Ramos (cell line): ENCODE measurements at regions not wholly inside any gene's neighbourhood (a gene's known extent, or its start where the extent isn't known, plus 50 kb on each side); places are given as distances from the start of the nearest gene placed in this dataset.

Source experiments
- in situ Hi-C: fragments of 300-500 bp; cut with MboI; formaldehyde crosslinking; loops from one replicate; pipeline ENCODE4 v1.14.3; 2022; ENCODE audit warnings: low sequenced_read_pairs; ENCODE audit not compliant: unreplicated experiment

DNA sequence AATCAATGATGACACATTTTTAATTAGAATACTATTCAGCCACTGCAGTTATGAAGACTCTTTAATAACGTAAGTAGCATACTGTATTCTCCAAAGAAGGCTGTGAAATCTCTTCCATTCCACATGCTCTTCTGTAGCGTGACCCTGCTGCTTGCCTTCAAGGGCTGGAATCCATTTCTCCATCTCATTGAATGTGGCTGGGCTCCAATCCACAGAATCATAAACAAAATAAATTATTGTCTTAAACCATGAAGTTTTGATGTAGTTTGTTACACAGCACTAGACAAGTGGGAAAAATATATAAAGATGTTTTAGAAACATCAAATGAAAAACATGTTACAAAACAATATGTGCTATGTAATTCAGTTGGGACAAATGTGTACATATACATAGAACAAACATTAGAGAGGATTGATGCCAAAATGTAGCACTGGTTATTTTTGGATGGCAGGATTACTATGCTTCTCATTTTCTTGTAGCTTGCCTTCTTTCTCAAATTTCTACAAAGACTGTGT is 410.8 kb upstream of the PODXL start:
- in situ Hi-C loops, result no loop called here

DNA sequence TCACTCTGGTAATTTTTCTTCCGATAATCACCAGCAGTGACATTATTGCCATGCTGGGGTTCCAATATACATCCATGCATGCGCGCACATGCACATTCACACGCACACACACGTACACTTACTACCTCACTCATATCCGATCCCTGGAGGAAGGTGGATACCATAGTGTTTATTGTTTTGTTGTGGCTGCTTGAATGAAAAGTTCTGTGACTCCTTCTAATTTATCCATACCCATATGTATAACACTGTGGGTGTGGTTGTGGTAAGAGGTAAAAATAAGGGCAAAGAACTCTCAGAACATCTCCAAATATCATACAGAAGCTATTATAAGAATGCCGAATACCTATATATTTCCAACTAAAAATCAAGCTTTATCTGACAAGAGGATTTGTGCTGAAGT is 407.8 kb upstream of the PODXL start:
- in situ Hi-C loops, result no loop called here

DNA sequence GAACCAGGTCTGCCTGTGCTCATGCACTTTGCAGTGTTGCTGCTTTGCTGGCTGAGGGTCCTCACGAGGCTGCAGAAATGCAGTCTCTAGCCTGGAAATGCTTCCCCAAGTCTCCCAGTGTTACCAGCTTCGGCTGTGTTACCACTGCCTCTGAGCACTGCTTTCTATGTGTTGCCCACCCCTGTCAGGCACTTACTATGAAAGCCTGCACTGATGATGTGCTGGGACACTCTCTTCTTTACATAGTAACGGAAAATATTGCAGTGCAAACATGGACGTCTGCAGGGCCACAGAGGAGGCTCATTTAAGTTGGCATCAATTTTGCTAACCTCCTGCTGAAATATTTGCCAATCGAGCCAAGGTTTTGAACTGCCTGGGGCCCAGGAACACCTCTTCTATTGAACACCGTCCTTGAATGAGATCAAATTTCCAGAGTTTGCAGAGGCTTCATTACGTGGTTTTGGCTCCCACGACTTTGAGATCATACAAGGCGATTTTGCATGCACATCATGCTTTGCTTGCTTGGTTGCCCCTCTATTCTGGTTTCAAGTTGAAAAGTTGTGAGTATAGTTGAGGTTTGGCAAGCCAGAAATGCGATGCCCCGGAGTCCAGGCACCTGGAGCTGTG is 404.7 kb upstream of the PODXL start:
- in situ Hi-C loops, result no loop called here

DNA sequence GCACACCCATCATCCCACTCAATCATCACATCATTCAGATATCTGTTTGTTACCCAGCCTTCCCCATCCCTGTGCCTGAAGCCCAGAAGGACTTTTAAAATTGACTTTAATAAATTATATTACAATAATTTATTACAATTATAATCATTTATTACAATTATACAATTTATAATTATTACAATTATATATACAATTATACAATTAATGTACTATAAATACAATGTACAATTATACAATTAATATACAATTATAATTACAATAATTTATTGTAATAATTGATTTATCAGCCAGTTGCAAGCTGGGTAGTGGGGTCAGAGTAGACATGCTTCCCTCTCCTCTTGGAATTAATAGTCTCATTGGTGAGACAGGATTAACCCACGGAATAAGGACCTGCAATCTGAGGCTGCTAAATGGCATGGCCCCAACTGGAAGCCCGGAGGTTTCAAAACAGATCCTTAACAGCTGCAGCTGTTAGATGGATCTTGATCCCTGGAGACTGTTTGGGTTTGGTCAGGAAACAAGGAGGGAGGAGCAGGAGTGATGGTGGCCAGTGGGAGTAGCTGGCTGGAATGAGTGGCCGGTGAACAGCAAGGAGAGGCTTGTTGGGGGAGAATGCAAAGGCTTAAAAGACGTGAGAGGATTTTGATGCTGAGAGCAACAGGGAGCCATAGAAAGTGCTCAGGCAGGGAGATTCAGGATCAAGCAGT is 402.8 kb upstream of the PODXL start:
- in situ Hi-C loops, result no loop called here

DNA sequence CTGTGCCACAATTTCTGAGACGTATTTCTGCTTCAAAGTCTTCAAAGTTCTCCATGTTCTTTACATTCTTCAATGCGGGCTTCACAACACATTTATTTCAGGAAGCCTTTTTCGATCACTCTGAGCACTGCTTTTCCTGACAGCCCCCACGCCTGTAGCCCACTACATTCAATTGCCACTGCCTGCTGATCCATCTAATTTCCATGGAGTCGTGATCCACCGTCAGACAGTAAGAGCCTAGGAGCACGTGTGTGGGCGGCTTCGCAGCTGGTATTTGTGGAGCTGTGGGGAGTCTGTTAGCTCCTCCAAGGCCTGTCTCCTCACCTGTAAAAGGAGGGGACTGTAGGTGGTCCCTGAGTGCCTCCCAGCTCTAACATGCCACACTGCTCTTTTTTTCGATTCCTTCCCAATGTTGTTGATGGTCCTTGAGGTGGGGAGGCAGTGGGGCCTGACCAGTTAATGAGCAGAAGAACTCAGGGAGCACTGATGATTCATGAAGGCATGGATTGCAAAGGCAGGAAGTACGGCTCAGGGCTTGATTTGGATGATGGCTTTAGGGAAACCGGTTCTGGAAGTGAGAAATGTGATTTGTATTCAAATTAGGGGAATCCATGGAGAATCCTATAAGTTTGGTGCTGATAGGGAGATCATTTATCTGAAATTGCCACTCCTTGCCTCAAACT is 401.1 kb upstream of the PODXL start:
- in situ Hi-C loops, result no loop called here

DNA sequence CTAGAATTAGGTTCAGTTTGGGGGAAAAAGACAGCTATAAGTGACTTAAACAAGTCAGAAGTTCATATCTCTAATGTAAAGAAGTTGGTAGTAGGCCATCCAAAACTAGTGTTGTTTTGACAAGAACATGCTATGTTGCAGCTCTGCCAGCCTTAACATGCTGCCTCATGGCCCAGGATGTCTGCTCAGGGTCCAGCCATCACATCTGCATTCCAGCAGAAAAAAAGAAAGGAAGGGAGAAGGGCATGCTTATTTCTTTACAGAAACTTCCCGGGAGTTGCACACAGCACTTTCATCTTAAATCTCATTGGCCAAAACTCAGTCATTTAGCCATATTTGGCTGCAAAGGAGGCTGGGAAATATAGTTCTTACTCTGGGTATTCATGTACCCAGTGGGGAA is 400.4 kb upstream of the PODXL start:
- in situ Hi-C loops, result no loop called here

DNA sequence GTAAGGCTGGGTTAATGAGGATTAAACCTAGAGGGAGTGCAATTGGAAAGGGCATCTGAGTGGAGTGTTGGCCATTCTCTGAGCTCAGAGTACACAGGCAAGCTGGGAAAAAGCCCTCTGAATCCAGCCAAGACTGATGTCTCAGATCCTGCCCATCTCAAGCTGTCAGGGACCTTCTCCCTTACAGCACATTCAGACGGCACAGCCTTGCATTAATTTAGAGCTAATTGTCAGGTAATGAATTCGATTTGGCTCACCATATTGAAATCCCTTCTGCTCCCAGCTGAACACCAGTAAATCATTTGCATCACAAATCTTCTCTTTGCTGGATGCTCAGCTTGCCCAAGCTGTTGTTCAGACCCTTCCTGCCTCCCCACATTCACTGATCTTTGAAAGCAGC is 399.3 kb upstream of the PODXL start:
- in situ Hi-C loops, result no loop called here

DNA sequence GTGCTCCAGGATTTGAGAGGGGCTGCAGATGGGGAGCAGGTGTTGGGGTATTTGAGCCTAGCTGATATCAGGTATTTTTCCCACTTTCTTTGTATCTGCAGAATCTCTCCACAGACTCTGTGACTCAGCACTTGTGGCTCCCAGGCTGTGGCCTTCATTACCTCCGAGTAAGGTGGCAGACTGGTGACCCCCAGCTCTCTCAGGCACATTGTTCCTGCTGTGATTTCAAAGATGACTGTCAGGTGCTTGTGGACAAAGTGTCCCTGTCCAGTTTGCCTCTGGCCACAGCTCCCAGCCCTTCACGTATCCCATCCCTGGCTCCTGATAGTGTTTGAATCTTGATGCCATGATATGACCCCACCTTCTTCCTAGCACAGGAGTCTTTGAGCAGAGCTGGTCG is 396.8 kb upstream of the PODXL start:
- in situ Hi-C loops, result no loop called here

DNA sequence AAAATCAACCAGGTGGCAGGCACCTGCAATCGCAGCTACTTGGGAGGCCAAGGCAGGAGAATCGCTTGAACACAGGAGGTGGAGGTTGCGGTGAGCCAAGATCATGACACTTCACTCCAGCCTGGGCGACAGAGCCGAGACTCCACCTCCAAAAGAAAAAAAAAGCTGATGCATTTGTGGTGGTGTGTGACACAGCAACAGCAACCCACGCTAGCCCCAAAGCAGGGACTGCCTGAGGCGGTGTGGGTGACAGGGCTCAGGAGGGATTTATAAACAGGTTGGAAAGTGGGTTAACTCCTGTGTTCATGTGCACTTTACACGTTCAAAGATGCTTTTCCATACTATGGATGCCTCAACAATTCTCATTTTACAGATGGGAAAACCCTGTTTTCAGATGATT is 395.9 kb upstream of the PODXL start:
- in situ Hi-C loops, result no loop called here

DNA sequence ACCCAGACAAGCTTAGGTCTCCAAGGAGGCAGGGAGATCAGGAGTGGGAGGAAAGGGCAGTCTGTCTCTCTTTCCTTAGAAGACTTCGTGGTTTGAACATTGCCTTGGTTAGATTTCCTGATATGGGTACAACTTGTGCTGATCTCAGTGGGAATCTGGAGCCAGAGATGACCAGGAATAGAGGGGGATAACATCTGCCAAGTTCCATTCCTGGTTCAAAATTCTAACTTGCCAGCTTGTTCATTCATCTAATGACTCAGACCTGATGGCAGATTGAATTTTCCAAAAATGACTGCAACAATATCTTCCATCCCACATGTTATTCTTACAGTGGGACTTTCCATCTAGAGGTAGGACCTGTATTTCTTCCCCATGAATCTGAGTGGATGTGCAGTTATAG is 394.3 kb upstream of the PODXL start:
- in situ Hi-C loops, result no loop called here

DNA sequence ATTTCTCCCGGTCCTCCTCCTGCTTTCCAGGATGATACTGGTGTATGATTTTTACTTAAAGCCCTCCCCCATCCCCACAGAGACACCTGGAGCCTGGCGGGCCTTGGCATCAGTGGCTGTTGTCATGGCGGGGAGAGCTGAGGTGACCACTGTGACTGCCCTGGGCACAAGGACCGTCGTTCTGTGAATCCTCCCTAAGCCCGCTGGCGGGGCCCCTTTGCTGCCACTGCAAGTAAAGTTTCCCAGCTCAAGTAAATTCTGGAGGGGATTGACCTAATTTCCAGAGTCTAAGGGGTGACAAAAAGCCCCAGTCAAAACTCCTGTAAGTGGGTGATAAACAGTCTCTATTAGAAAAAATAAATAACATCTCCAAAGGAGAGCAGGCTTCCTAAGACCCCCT is 393.2 kb upstream of the PODXL start:
- in situ Hi-C loops, result no loop called here

DNA sequence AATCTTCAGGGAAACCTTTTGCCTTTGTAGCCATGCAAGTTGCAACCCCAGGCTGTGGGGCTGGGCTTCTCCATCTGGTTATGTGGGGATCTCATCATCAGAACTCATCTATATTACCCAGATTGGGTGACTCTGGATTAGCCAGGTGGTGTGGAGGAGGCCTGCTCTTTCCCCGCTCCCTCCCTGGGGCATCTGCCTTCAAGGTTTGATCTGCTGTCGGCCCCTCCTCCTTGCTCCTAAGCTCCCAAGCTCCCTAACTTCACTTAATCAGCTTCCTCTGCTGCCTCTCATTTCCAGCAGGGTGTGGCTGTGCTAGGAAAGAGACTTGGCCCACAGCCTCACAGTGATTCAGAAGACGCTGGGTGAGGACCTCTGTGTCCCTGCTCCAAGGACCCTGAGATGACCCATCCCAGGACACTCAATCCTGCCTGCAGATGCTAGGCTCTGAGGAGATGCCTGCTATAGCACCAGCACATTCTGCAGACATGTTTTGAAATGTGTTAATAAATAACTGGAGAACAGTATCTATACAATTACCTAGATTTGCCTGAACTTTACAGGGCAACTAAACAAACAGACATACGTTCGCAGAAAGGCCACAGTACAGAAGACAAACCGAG is 392.1 kb upstream of the PODXL start:
- in situ Hi-C loops, result no loop called here

DNA sequence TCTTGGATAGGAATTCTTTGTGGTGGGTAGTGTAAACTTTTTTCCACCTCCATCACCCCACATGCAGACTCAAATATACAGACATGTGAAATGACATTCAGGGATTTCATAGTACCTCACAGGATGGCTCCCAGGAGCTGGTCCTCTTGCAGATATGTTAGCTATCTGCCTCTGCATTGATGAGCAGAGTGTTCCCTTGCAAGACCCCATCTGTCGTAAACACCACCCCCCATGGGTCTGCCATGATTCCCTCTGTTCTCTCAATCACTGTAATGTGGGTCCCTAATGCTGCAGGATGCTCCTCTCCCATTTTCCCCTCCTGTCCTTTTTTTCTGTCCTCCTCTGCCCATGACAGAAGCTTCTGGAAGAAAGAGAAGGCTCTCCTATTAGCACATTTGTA is 391.2 kb upstream of the PODXL start:
- in situ Hi-C loops, result no loop called here

DNA sequence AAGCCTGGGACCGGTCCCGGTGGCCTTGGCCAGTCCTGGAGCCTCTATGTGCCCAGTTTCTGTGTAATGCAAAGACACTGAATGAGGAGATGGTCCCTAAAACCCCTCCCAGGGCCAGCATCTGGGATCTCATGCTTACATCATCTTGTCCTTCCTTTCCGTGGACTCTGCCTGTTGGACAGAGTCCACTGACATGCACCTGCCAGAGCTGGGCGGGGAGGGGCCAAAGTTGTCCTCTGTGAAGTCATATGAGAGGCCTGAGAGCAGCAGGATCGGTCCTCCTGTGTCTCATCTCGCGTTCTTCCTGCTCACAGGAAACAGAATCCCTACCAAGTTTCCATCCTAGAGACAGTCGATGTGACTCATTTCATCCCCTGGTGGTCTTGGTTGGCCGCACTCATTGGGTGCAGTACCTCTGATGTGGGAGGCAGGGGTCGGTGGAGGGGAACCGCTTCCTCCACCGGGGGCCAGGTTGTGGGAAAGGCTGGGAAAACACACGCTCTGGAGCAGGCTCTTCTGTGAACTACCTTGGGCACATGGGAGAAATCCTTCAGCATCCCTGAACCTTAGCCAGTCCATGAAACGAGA is 389.6 kb upstream of the PODXL start:
- in situ Hi-C loops, result no loop called here

DNA sequence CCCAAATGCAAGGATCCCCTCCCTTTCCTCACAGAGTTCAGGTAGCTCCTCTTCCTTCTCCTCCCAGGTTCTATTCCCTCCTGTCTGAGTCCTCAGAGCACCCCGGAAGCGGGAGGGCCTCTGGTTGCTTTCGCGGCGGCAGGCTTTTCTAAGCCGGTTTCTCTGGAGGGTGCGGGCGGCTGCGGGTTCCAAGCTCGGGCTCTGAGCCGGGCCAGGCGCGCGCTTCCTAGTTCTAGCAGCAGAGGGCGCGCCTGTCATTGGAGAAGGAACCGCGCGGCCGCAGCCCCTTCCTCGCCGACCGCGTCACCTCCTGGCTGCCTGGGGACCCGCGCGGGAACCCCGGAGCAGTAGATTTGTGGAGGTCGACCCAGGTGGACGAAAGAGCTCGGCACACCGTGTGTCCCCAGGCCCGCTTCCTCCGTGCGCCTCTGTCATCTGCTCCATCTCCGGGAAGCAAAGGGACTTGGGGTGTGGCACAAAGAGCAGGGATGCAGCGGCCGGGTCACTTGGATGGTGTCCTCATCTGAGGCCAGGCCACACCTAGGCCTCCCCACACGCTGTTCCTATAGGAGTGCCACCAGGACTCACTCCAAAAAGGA is 389.0 kb upstream of the PODXL start:
- in situ Hi-C loops, result no loop called here

DNA sequence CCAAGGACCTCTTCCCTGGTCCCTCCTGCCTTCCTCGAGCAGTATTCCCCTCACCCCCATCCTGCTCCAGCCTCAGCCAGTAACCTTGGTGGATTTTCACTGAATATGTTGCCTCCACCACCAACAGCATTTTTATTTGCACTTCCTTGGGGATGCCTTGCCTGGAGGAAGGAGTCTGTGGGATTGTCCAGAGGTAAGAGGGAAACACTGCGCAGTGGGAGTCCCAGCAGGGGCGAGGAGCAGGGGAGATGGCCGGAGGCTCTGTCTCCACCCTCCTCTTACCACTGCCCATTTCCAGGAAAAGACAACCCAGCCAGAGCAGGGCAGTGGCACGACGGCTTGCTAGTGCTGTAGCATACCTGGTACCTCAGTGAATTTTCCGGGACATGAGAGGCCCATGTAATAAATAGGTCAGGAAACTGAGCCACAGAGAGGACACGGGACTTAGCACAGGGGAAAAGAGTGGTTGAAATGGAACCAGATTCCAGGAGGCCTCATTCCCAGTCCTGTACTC is 388.2 kb upstream of the PODXL start:
- in situ Hi-C loops, result no loop called here

DNA sequence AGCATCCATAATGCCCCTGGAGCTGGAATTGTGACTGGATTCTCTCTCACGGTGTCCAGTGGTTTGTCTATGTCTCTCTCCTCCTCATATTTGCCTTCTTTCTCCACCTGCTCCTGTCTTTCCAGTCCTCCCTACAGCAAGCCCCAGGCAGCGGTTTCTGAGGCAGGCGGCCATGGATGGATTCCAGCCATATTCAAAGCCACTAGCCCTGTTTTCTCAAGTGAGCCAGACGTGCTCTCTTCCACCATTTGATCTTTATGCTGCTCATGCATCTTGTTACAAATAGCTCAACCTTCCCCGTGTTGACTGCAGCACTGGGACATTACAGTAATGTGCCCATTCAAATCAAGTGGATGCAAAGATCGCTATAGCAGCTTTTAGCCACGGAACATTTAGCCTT is 387.2 kb upstream of the PODXL start:
- in situ Hi-C loops, result no loop called here

DNA sequence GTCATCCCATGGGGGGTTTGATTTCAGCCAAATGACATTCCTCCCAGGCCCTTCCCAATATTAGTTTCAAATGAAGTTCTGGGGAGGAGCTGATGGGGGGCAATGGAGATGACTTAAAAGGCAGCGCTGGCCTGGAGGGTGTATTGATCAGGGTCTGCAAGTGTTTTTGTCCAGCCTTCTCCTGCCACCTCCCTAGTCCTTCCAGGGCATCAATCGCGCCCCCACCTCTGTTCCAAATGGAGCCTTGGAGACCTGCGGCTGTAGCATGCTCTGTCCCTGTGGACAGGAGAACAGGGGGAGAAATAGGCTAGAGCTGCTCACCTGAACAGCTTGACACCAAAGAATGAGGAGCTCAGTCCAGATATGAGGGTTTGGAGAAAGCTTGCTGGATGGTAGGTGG is 386.8 kb upstream of the PODXL start:
- in situ Hi-C loops, result no loop called here

DNA sequence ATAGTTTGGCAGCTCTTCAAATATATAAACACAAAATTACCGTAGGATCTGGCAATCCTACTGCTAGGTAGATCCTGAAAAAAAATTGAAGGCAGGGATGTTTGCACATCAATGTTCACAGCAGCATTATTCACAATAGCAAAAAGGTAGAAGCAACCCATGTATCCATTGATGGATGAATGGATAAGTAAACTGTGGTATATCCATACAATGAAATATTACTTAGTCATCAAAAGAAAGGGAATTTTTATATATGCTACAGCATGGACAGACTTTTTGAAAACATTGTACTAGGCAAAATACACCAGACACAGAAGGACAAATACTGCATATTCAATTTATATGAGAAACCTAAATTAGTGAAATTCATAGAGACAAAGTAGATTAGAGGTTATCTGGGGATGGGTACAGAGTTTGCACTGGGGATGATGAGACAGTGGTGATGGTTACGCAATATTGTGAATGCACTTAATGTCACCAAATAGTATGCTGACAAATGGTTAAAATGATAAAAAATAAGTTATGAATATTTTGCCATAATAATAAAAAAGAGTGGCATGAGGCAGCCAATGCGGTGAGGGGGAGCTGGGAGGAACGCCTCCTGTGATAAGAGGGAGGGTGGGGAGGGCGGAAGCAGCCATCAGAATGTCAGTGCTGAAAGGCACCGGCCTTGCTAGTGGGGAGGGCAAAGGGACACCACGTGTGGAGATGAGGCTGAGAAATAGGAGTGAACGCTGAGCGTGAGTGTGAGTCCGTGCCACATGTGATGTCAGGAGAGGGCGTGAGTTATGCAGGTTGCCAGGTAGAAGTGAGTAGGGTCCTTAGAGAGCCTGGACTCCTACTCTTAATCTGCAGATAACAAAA is 386.1 kb upstream of the PODXL start:
- in situ Hi-C loops, result no loop called here
